GM12875 (cell line): ENCODE measurements at regions not wholly inside any gene's neighbourhood (a gene's known extent, or its start where the extent isn't known, plus 50 kb on each side); places are given as distances from the start of the nearest gene placed in this dataset.
"Not testable (repeated sequence)": the region's sequence is repeated elsewhere in the genome, so short reads cannot be mapped to it uniquely, and the experiment has no call there.

Experiments used
- H3K4me3 ChIP-seq: one replicate; pipeline ENCODE4 v1.5.1; 2011; ENCODE audit warnings: low read depth, low read length, control low read depth
- CTCF ChIP-seq: IDR thresholded peaks from 2 replicates; pipeline ENCODE4 v1.5.1; 2011; ENCODE audit warnings: low read depth, mild to moderate bottlenecking, control low read depth, inconsistent platforms, low read length, moderate library complexity, borderline replicate concordance; ENCODE audit not compliant: insufficient read depth

GRCh38 chr1:47533793-47534328, 96.0 kb downstream of the FOXD2 start:
- TF ChIP-seq CTCF, result no peak
- no peak overlapping the region for H3K4me3 ChIP-seq

GRCh38 chr1:47534436-47534835, 96.6 kb downstream of the FOXD2 start:
- no peak for TF ChIP-seq CTCF
- H3K4me3 ChIP-seq, result no peak overlapping the region

GRCh38 chr1:47536646-47537118, 98.8 kb downstream of the FOXD2 start:
- no peak overlapping the region for H3K4me3 ChIP-seq
- no peak for TF ChIP-seq CTCF

GRCh38 chr1:47537268-47537667, 99.4 kb downstream of the FOXD2 start:
- no peak overlapping the region for H3K4me3 ChIP-seq
- TF ChIP-seq CTCF, result no peak

- H3K4me3 ChIP-seq, result no peak overlapping the region
- TF ChIP-seq CTCF, result no peak
Measured at GRCh38 chr1:47537966-47538365, 100.1 kb downstream of the FOXD2 start.

GRCh38 chr1:47538530-47538929, 100.7 kb downstream of the FOXD2 start:
- H3K4me3 ChIP-seq, result not testable (repeated sequence)

GRCh38 chr1:47541705-47542104, 103.9 kb downstream of the FOXD2 start:
- H3K4me3 ChIP-seq, result not testable (repeated sequence)

GRCh38 chr1:47543089-47543488, 105.2 kb downstream of the FOXD2 start:
- not testable (repeated sequence) for H3K4me3 ChIP-seq

- no peak for TF ChIP-seq CTCF
- no peak overlapping the region for H3K4me3 ChIP-seq
Measured at GRCh38 chr1:47545912-47546483, 108.2 kb downstream of the FOXD2 start.
